Pons (tissue), 1 donor: ENCODE measurements at regions not wholly inside any gene's neighbourhood (a gene's known extent, or its start where the extent isn't known, plus 50 kb on each side); places are given as distances from the start of the nearest gene placed in this dataset.
A peak's percentile ranks its signal among the peaks of the same experiment; 100 is the strongest.

ENCODE experiments used
- DNase-seq: peaks from one replicate; pipeline ENCODE4 v3.0.0-alpha.2; 2016; ENCODE audit warnings: low spot score

DNA sequence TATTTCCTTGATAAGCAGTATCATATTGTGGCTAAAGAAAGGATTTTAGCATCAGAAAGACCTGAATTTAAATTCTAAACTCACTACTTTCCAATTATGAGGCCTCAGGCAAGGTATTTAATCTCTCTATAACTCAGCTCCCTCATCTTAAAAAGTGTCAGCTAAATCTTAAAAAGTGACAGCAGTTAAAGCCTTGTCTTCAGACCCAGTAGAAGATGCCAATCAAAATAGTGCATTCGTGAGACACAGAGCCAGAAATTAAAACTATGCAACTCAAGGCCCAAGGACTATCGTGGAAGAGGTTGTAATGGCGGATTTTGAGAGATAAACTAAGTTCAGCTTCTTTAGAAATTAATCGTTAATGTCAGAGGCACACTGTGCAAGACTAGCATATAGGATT lies 677.5 kb upstream of the BRINP3 start:
- no peak for DNase-seq

DNA sequence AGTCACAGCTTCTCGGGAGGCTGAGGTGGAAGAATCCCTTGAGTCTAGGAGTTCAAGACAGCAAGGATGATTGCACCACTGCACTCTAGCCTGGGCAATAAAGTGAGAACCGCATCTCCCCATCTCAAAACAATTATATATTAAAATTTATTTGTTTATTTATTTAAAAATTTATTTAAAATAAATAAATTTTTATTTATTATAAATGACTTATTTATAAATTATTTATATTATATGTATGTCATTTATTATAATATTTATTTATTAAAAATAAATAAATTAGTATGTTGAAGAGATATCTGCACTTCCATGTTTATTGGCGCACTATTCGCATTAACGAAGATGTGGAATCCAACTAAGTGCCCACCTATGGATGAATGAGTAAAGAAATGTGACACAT lies 683.2 kb upstream of the BRINP3 start:
- DNase-seq, result no peak

DNA sequence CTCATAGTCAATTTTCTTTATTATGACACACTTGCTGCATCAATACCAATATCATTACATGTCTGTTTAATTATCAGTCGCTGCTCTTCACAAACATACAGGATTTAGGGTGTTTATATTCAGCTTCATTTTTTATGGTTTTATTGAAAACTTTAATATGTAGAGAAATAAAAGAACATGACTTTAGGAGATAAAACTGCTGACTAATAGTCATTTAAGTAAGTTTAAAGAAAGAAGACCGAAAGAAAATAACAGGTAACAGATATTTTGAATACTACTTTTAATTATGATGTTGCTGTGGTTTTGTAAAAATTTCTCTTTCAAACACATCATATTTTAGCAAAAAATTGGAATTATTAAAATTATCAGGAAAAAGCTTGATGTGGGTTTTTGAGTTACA lies 685.1 kb upstream of the BRINP3 start:
- DNase-seq, result no peak

DNA sequence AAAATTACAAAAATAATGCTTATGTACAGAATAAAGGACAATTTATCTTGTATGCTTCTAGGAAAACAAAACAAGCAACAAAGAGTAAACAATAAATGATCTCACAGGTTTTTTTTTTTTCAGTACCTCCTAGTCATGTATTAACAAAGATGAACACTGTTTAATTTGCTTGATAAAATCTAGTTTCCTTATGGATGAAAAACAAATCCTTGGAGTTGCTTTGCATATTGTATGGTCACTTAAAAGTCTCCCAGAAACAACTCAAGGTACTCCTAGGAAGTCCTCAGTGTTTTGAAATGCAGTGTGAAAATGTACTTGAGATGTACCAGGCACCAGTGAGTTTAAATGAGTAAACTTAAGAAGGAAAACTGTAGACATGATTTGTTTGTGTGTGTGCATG lies 686.0 kb upstream of the BRINP3 start:
- DNase-seq, result no peak

DNA sequence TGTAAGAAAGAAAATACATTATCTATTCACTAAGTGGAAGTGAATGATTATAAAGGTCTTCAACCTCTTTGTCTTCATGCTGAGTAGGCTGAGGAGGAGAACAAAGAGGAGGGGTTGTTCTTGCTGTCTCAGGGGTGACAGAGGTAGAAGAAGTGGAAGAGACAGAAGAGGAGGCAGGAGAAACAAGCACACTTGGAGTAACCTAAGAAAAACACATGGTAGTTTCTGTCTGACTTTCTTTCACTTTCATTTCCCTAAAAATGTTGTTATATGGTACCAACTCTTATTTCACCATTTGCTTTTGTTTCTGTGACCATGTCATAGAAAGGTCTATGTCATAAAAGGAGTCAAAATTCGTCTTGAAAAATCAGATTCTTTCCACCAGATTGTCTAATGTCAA lies 696.6 kb upstream of the BRINP3 start:
- peak; percentile 16 for DNase-seq

DNA sequence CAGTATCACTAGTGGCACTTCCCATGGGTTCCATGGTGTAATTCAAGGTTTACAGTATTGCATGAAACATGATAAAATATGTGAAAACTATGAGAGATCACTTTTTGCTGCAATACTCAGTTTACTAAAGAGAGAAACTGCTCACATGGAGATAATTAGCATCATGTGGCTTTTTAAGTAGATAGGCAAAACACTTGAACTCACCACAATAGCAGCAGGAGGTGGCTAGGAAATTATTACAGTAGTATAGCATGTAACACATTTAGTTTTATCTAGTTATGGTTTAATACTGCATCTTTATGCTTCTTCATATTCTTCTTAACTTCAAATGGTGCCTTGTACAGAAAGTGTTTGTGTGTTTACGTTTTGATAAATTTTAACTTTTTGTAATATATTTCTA lies 698.5 kb upstream of the BRINP3 start:
- no peak for DNase-seq

DNA sequence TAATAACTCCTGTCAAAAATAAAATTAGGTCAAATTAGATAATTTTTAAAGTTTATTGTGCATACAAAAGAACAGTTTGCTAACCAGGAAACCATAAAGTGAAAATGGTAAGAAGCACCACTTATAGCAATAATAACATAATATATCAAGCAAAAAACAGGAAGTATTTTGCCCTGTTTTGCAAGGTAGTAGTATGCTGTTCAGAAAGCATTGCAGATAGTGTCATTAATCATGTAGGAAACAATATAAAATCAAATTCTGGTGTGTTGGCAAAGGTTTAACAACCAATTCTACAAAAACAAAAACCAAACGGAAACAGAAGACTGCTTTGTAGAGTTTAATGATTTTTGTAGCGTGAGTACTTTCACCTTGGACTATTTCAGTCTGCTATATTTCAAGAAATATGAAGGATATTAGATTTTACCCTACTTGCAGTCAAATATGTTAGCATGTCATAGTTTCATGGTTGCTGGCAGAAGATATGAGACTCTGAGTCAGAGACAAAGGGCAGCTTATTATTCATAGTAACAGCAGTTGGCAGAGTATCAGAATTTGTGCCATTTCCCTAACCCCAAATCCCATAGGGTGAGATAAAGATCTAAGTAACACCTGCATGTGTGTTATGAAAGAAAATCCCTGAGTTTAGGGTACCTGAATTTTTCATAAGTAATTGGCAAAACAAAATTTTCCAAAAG lies 729.0 kb upstream of the BRINP3 start:
- no peak for DNase-seq

DNA sequence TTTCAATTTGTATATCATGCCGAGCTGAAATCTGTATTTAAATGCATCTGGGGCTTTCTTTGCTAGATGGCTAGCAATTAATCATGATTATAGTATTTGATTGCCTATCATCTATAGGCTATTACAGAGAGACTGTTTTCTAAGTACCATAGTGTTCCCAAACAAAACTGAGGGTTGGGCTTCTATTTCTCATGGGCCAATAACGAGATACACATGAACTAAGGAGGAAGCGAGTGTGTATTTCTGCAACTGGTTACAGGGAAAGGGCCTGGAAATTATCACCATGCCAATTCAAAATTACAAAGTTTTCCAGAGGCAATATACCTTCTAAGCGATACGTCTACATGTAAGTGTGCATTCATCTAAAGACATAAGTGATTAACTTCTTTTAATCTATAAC lies 744.5 kb upstream of the BRINP3 start:
- DNase-seq, result no peak

DNA sequence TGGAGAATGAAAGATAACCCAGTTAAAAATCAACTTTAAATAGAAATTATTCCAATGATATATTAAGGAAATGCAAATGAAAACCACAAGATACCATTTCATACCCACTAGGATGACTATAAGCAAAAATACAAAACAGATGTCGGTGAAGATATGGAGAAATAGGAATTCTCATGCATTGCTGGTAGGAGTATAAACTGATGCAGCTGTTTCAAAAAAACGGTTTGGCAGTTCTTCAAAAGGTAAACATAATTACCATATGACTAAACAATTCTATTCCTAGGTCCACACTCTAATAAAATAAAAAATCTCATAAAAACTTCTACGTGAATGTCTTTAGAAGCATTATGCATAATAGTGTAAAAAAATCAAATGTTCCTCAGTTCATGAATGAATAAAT lies 763.3 kb upstream of the BRINP3 start:
- no peak for DNase-seq

DNA sequence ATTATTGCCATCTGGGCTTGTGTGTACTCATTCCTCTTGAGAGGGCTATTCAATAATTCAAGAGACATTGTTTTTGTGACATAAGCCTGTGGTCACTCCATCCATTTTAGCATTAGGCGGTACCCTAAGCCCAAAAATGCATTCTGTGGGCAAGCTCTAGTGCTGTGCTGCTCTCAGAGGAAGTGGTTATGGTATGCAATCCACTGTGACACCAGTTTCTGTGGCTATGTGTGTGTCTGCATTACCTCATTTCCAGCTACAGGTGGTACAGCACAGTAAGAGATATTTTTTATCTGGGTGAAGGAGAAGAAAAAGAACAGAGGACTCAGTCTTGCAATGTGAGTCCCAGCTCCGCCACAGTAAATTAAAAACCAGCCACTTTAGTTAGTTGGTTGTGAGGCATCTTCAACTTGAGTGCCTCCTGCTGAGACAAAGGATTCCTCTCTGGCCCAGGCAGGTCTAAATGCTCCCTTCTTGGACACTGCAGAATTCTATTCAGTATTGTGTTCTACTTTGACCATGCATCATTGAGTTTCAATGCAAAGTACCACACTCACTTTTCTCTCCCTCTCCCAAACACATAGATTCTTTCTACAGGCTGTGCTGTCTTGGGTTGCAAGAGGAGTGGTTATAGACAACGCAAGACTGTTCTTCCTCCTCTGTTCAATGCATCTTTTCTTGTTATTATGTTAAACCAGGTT lies 777.8 kb upstream of the BRINP3 start:
- no peak for DNase-seq

DNA sequence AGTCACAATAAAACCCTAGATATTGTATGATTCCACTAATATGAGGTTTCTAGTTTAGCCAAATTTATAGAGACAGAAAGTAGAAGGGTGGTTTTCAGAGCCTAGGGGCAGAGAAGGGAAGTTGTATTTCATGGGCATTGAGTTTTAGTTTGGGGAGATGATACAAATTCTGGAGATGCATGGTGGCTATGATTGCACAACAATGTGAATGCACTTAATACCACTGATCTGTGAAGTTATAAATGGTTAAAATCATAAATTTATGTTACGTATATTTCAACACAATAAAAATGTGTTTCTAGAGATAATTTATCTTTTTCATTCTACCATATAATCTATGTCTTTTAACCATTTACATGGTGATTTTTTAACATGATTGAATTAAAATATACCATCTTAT lies 779.3 kb upstream of the BRINP3 start:
- DNase-seq, result no peak

DNA sequence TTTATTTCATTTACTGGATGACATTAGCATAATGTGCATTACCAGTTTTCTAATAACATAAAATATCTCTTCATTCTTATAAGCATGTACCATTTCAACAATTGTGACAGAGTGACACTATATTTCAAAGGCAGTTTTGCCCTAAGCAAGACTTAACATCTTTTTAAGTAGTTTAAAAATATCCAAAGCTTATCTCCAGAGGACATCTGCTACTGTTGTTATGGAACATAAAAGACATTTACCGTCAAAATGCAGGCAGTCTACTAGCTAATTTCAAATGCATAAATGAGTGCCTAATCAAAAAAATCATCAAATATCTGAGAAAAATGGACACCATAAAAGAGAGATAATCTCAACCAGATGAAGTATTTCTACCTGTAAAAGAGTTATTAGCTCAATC lies 782.4 kb upstream of the BRINP3 start:
- no peak for DNase-seq

DNA sequence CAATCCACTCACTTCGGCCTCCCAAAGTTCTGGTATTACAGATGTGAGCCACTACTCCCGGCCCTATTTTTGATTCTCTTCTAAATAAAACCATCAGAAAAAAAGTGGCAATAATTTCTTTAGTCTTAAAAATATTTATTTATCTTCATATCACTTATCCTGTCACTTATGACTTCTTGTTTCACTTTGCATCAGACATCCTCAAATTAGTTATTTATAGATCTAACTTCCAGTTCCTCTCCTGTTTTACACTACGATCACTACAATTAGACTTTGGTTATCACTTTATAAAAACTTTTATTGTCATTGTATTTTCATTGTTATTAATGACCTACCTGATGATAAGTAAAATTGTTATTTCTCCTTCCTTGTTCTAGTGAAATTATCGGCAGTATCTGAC lies 783.4 kb upstream of the BRINP3 start:
- DNase-seq, result peak; percentile 36

DNA sequence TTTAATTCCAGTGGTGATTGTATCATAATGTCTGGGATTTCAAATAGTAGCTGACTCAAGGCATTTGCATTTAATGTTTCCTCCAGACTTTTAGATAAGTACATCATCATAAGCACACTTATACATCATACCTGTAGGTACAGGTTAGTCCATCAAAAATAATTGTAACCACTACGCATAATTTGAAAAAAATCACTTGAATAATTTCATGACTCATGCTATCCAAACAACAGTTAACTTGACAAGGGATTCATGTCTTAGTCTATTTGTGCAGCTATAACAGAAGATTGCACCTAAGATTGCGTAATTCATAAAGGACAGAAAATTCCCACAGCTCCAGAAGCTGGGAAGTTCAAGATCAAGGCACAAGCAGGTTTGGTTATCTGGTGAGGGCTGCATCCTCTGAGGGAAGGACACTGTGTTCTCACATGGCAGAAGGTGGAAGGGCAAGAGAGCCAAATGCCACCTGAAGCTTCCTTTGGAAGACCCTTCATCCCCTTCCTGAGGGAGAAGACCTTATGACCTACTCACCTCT lies 801.7 kb upstream of the BRINP3 start:
- no peak for DNase-seq

DNA sequence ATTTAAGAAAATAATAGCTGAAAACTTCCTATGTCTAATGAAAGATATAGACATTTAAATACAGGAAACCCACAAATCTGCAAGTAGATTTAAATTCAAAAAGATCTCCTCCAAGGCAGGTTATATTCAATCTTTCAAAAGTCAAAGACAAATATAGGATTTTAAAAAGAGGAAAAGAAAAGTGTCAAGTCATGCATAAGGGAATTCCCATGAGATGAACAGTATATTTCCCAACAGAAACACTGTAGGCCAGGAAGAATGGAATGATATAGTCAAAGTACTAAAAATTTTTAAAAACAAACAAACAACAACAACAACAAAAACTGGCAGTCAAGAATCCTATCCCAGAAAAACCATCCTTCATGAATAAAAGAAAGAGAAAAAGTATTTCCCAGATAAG lies 806.5 kb upstream of the BRINP3 start:
- DNase-seq, result no peak

DNA sequence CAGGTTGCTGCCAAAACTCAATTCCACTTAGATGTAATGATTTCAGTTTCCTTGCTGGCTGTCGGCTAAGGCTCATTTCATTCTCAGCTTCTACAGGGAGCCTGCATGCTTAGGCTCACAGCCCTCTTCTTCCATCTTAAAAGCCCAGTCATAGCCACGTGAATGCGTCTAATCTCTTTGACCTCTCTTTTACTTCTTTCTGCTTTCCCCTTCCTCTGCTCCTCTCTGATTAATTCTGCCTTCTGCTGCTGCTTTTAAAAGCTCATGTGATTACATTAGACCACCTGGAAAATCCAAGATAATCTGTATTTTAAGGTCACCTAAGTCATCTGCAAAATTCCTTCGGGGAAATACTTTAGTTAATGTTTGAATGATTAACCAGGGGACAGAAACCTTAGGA lies 812.8 kb upstream of the BRINP3 start:
- DNase-seq, result no peak

DNA sequence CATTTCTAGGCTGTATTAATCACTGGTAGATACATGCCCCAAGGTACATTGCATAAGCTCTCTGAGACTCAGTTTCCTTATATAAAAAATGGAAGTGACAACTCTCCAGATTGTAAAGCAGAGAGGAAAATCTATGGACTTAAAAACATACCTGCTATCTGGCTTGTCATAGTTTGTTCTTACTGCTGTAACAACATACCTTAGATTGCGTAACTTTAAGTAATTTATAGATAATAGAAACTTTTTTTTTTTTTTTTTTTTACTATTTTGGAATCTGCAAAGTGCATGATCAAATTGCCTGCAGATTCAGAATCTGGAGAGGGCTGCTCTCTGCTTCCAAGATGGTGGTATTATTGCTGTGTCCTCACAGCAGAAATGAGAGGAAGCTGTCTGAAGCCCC lies 827.7 kb upstream of the BRINP3 start:
- DNase-seq, result no peak

DNA sequence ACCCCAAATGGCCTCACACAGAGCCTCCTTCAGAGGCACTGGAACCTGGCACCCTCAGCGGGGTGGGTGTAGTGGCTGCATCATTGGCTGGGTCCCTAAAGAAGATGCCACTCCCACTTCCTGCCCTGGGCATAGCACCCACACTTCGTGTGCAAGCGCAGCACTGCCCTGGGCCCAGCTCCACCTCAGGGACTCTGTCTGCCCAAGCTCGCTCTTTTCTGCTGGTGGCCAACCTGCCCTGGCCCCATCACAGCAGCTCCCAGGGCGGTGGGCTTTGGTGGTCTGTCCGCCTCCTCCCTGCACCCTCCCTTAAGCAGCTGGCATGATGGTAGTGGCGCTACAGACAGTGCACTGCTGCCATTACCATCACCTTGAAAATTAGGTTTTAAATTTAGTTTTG lies 829.3 kb upstream of the BRINP3 start:
- DNase-seq, result no peak

DNA sequence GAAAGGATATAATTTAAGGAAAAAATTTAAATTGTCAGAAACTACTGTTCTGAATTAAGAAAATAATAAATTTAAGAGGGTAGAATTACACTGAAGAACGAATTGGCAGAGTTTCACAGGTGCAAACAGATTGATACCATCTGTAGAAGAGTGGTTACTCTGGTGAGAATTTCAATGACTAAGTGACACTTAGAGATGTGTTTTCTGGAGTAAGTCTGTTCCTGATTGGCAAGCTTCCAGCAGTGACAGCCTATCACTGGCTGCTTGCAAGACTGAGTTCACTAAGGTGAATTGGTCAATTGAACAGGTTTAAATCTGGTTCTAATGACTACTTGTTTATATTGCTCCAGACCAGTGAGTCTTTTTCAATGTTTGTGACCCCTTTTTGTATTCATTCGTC lies 838.2 kb upstream of the RGS18 start:
- DNase-seq, result no peak

DNA sequence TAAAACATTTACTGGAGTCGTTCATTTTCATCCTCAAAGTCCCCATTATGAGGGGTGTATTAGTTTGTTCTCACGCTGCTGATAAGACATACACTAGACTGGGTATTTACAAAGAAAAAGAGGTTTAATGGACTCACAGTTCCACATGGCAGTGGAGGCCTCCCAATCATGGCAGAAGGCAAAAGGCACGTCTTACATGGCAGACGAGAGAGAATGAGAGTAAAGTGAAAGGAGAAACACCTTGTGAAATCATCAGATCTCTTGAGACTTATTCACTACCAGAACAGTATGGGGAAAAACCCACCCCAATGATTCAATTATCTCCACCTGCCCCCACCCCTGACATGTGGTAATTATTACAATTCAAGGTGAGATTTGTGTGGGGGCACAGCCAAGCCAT lies 830.4 kb upstream of the RGS18 start:
- DNase-seq, result no peak

DNA sequence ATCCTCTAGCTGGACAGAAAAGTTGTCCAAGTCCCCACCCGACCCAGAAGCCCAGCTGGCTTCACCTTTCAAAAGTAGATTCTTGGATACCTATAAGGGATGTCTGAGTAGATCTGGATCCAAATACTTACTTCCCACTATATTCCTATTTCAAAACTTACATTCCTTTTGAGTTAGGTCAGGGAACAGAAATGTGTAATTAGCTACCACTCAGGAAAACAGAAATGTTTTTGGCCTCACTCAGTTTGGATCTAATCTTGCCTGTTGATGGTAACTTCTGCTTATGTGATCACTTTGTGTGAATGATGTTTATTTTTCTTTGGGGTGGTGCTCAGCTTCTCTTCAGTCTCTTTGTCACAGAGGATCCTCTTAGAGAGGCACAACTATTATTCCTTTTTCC lies 814.4 kb upstream of the RGS18 start:
- DNase-seq, result no peak

DNA sequence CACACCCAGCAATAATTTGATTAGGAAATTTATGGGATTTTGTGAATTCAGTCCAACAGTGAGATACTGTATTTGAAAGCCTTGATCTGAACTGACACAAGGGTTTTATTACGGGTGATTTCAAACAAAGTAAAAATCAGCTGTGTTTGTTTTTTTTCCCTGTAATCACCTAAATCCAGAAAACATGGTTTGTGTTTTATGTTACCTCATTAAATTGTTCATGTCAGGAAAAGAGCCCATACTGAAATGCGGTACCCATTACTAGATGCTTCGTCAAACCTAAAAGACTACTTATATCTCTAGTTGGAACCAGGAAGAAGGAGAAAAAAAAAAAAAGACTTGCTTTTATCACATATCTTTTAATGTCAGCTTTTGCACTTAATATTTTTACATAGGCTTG lies 811.9 kb upstream of the RGS18 start:
- DNase-seq, result no peak

DNA sequence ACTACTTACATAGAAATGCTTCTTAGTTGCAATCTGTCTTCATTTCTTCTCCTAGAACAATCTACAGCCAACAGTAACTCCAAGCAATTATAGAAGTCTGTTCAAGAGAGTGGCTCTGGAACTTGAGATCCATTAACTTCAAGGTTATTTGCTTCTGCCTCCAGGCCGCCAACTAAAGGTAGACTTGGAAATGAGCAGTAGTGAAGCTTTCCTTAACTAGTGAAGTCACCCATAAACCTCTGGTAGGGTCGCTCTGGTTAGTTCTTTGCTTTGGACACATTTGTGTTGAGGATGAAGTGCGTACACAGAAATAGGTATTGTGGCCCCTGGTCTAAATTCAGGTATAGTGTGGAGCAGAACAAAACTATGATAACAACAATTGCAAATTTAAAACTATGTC lies 809.9 kb upstream of the RGS18 start:
- DNase-seq, result no peak

DNA sequence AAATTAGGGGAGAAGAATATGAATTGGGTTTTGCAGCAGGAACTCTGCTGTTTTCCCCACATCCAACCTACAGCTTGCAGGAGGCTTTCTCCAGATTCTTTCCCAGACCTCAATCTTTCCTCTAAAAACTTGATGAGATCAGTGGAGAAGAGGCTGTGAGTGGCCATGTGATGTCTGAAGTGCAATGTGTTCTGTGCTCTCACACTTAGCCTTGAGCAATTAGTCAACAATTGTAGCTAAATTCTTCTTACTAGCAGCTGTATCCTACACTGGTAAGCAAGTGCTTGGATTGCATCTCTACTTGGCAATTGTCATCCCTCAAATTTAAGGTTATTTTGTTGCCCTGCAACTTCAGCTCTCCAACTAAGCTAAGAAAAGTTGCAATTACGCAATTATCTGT lies 807.3 kb upstream of the RGS18 start:
- no peak for DNase-seq
